GM20000 (cell line): ENCODE measurements at regions not wholly inside any gene's neighbourhood (a gene's known extent, or its start where the extent isn't known, plus 50 kb on each side); places are given as distances from the start of the nearest gene placed in this dataset.

Experiments used
- DNase-seq: peaks from one replicate; pipeline ENCODE4 v3.0.0; 2012; ENCODE audit warnings: low spot score
- TF ChIP-seq, protein P1 (sequence below): IDR thresholded peaks from 2 replicates; pipeline ENCODE4 v1.5.1; 2012; ENCODE audit warnings: mild to moderate bottlenecking, control low read depth; ENCODE audit errors: extremely low read depth, missing control alignments

DNA sequence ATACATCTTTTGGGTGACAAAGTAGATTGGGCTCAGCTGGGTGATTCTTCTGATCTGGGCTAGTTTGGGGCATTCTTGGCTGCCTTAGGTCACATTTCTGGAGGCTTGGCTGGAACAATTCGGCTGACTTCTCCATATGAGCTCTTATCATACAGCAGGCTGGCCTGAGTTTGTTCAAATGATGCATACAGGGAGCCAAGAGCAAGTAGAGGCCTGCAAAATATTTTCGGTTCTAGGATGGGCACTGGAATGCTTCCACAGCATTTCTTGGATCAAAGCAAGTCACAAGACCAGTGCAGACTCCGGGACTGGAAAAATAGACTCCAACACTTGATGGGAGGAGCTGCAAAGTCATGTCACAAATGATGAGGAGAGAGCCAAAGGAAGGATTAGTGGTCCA is 98.4 kb downstream of the SCG2 start:
- TF ChIP-seq, protein P1, sequence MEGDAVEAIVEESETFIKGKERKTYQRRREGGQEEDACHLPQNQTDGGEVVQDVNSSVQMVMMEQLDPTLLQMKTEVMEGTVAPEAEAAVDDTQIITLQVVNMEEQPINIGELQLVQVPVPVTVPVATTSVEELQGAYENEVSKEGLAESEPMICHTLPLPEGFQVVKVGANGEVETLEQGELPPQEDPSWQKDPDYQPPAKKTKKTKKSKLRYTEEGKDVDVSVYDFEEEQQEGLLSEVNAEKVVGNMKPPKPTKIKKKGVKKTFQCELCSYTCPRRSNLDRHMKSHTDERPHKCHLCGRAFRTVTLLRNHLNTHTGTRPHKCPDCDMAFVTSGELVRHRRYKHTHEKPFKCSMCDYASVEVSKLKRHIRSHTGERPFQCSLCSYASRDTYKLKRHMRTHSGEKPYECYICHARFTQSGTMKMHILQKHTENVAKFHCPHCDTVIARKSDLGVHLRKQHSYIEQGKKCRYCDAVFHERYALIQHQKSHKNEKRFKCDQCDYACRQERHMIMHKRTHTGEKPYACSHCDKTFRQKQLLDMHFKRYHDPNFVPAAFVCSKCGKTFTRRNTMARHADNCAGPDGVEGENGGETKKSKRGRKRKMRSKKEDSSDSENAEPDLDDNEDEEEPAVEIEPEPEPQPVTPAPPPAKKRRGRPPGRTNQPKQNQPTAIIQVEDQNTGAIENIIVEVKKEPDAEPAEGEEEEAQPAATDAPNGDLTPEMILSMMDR, result no peak
- DNase-seq, result no peak

DNA sequence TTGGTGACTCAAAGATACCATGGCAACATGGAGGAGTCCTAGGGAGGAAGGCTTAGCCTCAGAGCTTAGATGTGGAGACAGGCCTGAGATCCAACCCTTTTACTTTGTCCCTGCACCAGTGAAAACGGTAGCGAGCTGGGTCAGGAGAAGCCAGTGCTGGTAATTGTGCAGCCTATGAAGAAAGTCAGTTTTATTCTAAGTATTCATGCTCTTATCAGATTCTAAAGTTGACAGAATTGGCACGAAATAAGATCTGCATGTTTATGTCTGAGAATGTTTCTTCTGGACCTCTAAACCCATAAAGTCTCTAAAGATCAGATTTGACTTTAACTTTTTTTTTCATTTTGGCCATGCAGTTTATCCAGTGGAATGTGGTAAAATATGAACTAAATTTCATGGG is 93.8 kb downstream of the SCG2 start:
- no peak for DNase-seq
- TF ChIP-seq, protein P1, result no peak

DNA sequence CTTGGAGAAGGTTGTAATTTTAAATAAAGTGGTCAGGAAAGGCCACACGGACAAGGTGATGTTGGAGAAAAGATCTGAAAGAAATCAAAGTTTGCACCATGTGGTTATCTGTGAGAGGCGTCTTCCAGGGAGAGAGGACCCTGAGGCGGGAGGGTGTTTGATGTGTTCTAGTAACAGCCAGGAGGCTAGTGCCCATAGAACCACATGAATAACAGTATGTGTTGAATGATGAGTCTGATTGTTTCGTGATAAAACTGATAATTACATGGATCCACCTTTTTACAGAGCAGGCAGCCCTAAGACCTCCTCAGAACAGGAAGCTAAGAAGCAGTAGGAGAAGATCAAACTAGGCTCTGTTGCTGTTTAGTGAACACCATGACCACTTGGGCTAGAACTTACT is 91.4 kb downstream of the SCG2 start:
- no peak for DNase-seq
- TF ChIP-seq, protein P1, result no peak

DNA sequence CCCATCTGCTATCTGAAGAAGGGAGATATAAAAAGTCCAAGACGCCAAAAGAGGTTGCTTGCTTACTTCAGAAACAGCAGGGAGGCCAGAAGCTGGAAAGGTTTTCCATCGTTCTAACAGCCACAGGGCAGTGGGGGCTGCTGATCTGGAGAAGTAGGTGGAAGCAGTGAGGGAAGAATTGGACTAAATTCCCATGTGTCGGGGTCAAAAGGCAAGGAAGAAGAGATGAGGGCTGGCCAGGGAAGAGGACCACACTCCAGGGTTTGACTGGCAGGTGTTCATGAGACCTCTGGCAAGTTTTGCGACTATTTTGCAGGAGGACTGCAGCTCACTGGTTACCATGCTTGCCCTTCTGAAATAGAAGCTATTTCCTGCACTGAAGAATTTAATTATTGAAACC is 91.0 kb downstream of the SCG2 start:
- TF ChIP-seq, protein P1, result no peak
- DNase-seq, result no peak

DNA sequence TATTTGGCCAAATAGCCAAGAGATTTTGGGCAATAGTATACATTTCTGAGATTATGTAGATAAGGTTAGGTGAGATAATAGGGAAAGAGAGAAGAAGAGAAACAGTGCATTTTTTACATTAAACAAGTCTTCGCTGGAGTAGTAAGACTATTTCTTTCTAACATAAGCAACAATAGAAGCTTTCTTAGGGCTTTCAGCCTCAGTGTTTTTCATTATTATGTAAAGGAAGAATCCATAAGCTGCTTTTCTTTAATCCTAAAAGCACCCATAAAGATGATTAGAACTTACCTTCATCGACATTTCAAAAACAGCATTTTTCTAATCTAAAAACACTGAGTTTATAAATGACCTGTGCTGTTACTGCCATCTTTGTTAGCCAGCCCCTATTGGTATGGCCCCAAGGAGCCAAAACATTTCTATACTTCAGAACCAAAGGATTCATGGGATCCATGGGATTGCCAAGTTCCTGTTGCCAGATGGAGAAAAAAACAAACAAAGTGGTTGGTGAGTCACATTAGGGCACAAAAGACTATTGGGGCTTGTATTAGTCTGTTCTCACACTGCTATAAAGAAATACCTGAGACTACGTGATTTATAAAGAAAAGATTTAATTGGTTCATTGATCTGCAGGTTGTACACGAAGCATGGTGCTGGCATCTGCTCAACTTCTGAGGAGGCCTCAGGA is 88.2 kb downstream of the SCG2 start:
- TF ChIP-seq, protein P1, result no peak
- no peak for DNase-seq

DNA sequence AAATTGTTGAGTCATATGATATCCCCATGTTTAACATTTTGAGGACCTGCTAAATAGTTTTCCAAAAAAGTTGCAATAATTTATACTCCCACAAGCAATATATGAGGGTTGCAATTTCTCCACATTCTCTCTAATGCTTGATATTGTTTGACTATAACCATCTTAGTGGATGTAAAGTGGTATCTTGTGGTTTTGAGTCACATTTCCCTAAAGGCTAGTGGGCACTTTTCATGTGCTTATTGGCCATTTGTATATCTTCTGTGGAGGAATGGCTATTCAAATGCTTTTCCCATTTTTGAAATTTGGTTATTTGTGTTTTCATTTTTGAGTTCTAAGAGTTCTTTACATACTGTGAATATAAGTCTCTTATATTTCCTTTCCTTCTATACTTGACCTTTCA is 82.7 kb downstream of the SCG2 start:
- TF ChIP-seq, protein P1, result no peak
- no peak for DNase-seq

DNA sequence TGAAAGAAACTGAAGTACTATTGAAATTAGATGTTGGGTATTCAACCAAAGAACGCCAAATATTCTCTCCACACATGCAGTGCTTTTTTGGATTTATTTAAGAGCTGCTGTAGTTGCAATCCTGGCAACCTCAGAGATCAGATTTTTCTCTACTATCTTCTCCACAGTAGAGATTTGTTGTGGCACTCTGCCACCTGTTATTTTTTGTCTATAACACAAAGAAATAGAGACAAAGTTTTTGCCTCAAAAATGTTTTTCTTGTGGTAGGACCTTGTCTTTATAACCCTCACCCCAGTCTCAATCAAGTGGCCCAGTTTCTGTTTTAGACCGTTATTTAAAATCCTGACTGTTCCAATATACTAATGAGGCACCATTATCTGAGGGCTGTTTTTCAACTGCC is 79.4 kb downstream of the SCG2 start:
- no peak for DNase-seq
- TF ChIP-seq, protein P1, result no peak
